Hypothalamus (tissue), 51 donors: ENCODE measurements at regions not wholly inside any gene's neighbourhood (a gene's known extent, or its start where the extent isn't known, plus 50 kb on each side); places are given as distances from the start of the nearest gene placed in this dataset.

ENCODE experiments used
- DNase-seq, 51 donors: peaks; one replicate each; lab custom pipeline; 2025; lab: John Stamatoyannopoulos, UW

GRCh38 chr3:30945291-30945690 is 50.8 kb upstream of the GADL1 start:
- no peak for DNase-seq

GRCh38 chr3:30948426-30948825 is 54.0 kb upstream of the GADL1 start:
- DNase-seq = no peak

GRCh38 chr3:30951826-30952225 is 57.4 kb upstream of the GADL1 start:
- no peak for DNase-seq

- no peak for DNase-seq
Observed at GRCh38 chr3:30952786-30953185, 58.3 kb upstream of the GADL1 start.

GRCh38 chr3:30954426-30954825 is 60.0 kb upstream of the GADL1 start:
- DNase-seq = no peak

- no peak for DNase-seq
Observed at GRCh38 chr3:30962084-30962483, 67.6 kb upstream of the GADL1 start.

GRCh38 chr3:30962493-30962892 is 68.0 kb upstream of the GADL1 start:
- no peak for DNase-seq

- no peak for DNase-seq
Observed at GRCh38 chr3:30963223-30963722, 68.8 kb upstream of the GADL1 start.

GRCh38 chr3:30964612-30965011 is 70.2 kb upstream of the GADL1 start:
- no peak for DNase-seq

- DNase-seq = no peak
Observed at GRCh38 chr3:30966896-30967295, 72.4 kb upstream of the GADL1 start.

GRCh38 chr3:30970183-30970582 is 75.7 kb upstream of the GADL1 start:
- no peak for DNase-seq

GRCh38 chr3:30972449-30972848 is 78.0 kb upstream of the GADL1 start:
- no peak for DNase-seq

GRCh38 chr3:30974071-30974470 is 79.6 kb upstream of the GADL1 start:
- DNase-seq = no peak

- no peak for DNase-seq
Observed at GRCh38 chr3:30977592-30977991, 83.1 kb upstream of the GADL1 start.

- DNase-seq = no peak
Observed at GRCh38 chr3:30980993-30981392, 86.5 kb upstream of the GADL1 start.

- no peak for DNase-seq
Observed at GRCh38 chr3:30982416-30983075, 88.1 kb upstream of the GADL1 start.

GRCh38 chr3:30984855-30985749 is 90.6 kb upstream of the GADL1 start:
- DNase-seq = no peak

GRCh38 chr3:30986551-30986950 is 92.1 kb upstream of the GADL1 start:
- DNase-seq = no peak

- no peak for DNase-seq
Observed at GRCh38 chr3:30988769-30989168, 94.3 kb upstream of the GADL1 start.

GRCh38 chr3:30989276-30990030 is 95.0 kb upstream of the GADL1 start:
- DNase-seq = no peak

- DNase-seq = no peak
Observed at GRCh38 chr3:30996467-30996866, 102.0 kb upstream of the GADL1 start.
